NCI-H2081 treated with DMSO at 0.1 percent for 48 hours (cell line): ENCODE measurements at regions not wholly inside any gene's neighbourhood (a gene's known extent, or its start where the extent isn't known, plus 50 kb on each side); places are given as distances from the start of the nearest gene placed in this dataset.

Experiments
- DNase-seq: peaks from one replicate; lab custom pipeline; 2025; lab: John Stamatoyannopoulos, UW

DNA sequence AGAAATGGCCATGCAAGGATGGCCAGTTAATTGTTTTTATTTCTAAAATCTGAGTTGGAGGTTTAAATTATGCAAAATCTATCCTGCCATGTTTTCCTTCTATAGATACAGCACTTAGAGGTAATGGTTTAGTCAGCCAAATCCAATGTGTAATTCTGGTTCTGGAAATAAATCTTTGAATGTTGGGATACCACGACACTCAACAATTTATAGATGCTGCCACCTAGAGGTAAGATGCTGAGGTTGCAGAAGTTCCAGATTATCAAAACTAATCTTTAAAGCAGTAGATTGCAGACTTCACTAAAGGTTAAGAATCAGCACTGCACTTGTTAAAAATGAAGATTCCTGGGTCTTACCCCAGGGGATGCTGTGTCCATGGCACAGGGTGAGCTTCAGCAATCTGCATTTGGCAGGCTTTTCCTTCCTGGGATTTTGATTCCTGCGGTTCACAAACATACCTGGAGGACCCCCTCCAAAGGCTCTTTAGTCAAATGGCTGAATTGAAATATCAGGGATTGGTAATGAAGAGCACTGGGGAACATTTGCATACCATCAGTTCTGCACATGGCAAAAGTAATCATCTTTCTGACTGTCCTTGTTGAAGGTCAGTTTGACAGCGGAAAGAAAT, 53.4 kb upstream of the ANO4 start:
- no peak for DNase-seq

DNA sequence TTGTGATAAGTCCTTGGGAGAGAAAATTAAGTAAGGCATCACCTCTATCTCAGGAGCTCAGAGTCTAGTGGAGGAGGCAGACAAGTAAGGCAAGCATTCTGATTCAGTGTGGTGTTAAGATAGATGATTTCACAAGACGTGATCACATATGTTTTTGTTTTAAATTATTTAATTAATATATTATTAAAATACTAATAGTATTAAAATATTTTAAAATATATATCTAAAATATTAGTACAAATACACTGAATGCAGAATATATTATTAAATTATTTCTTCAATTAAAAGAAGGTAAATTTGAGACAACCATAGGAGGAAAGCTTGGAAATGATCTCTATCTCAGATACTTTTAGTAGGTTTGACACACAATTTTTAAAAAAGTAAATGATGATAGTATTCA, 51.5 kb upstream of the ANO4 start:
- DNase-seq: no peak
